ENCODE measurements at regions not wholly inside any gene's neighbourhood (a gene's known extent, or its start where the extent isn't known, plus 50 kb on each side); places are given as distances from the start of the nearest gene placed in this dataset.

- TF ChIP-seq CTCF (IDR thresholded peaks at IDR 0.05; ENCODE audit: low read depth, low read length): no peak
- in situ Hi-C loops (cut with HindIII; ENCODE audit: low sequenced_read_pairs): no loop called here
- peak; percentile 15 for DNase-seq (ENCODE audit: low read depth, low spot score)
- no peak overlapping the region for H3K4me3 ChIP-seq (ENCODE audit: low read depth, low read length)
Observed at GRCh38 chr4:34182306-34182705, 2062.0 kb downstream of the ARAP2 start.

GRCh38 chr4:34183926-34184325, 2060.4 kb downstream of the ARAP2 start:
- in situ Hi-C loops (cut with HindIII; ENCODE audit: low sequenced_read_pairs): no loop called here
- DNase-seq (ENCODE audit: low read depth, low spot score): no peak
- TF ChIP-seq CTCF (IDR thresholded peaks at IDR 0.05; ENCODE audit: low read depth, low read length): no peak
- H3K4me3 ChIP-seq (ENCODE audit: low read depth, low read length): no peak overlapping the region

- no peak for DNase-seq (ENCODE audit: low read depth, low spot score)
- in situ Hi-C loops (cut with HindIII; ENCODE audit: low sequenced_read_pairs): no loop called here
- TF ChIP-seq CTCF (IDR thresholded peaks at IDR 0.05; ENCODE audit: low read depth, low read length): no peak
- no peak overlapping the region for H3K4me3 ChIP-seq (ENCODE audit: low read depth, low read length)
Observed at GRCh38 chr4:34187056-34187455, 2057.3 kb downstream of the ARAP2 start.

- no peak for TF ChIP-seq CTCF (IDR thresholded peaks at IDR 0.05; ENCODE audit: low read depth, low read length)
- no peak for DNase-seq (ENCODE audit: low read depth, low spot score)
- in situ Hi-C loops (cut with HindIII; ENCODE audit: low sequenced_read_pairs): no loop called here
- H3K4me3 ChIP-seq (ENCODE audit: low read depth, low read length): no peak overlapping the region
Observed at GRCh38 chr4:34191443-34191842, 2052.9 kb downstream of the ARAP2 start.

GRCh38 chr4:34193451-34194154, 2050.7 kb downstream of the ARAP2 start:
- in situ Hi-C loops (cut with HindIII; ENCODE audit: low sequenced_read_pairs): no loop called here

GRCh38 chr4:34194585-34194984, 2049.7 kb downstream of the ARAP2 start:
- in situ Hi-C loops (cut with HindIII; ENCODE audit: low sequenced_read_pairs): no loop called here
- DNase-seq (ENCODE audit: low read depth, low spot score): no peak
- no peak for TF ChIP-seq CTCF (IDR thresholded peaks at IDR 0.05; ENCODE audit: low read depth, low read length)
- H3K4me3 ChIP-seq (ENCODE audit: low read depth, low read length): no peak overlapping the region

More at GRCh38 chr4:34193451-34194154, 2050.7 kb downstream of the ARAP2 start:
- no peak overlapping the region for H3K4me3 ChIP-seq (ENCODE audit: low read depth, low read length)
- DNase-seq (ENCODE audit: low read depth, low spot score): peak; percentile 50
- TF ChIP-seq CTCF (IDR thresholded peaks at IDR 0.05; ENCODE audit: low read depth, low read length): no peak

Data from astrocyte of the spinal cord (primary cell).